Endothelial cell (in vitro differentiated cells): ENCODE measurements at regions not wholly inside any gene's neighbourhood (a gene's known extent, or its start where the extent isn't known, plus 50 kb on each side); places are given as distances from the start of the nearest gene placed in this dataset.

ENCODE experiments used
- DNase-seq: peaks from one replicate; pipeline ENCODE4 v3.0.0; 2021; ENCODE audit warnings: low spot score
- H3K27ac Mint-ChIP-seq: one replicate; pipeline ENCODE4 v1.8.0; 2021; ENCODE audit warnings: mixed read lengths, inconsistent platforms; ENCODE audit not compliant: unreplicated experiment
- H3K27me3 Mint-ChIP-seq: one replicate; pipeline ENCODE4 v1.8.0; 2021; ENCODE audit warnings: mild to moderate bottlenecking, moderate library complexity, mixed read lengths, inconsistent platforms; ENCODE audit not compliant: unreplicated experiment
- H3K36me3 Mint-ChIP-seq: one replicate; pipeline ENCODE4 v1.8.0; 2021; ENCODE audit warnings: mild to moderate bottlenecking, low read depth, mixed read lengths, inconsistent platforms; ENCODE audit not compliant: unreplicated experiment
- H3K4me1 Mint-ChIP-seq: one replicate; pipeline ENCODE4 v1.8.0; 2021; ENCODE audit warnings: mild to moderate bottlenecking, mixed read lengths, inconsistent platforms; ENCODE audit not compliant: unreplicated experiment
- H3K4me3 Mint-ChIP-seq: one replicate; pipeline ENCODE4 v1.8.0; 2021; ENCODE audit warnings: mild to moderate bottlenecking, mixed read lengths, inconsistent platforms; ENCODE audit not compliant: unreplicated experiment
- H3K9me3 Mint-ChIP-seq: one replicate; pipeline ENCODE4 v1.8.0; 2021; ENCODE audit warnings: mixed read lengths, inconsistent platforms; ENCODE audit not compliant: unreplicated experiment
- CTCF ChIP-seq: fragments of 200-600 bp; sonication (generic); IDR thresholded peaks from one replicate; pipeline ENCODE4 v1.5.0; 2021; ENCODE audit warnings: antibody characterized with exemption; ENCODE audit not compliant: unreplicated experiment

DNA sequence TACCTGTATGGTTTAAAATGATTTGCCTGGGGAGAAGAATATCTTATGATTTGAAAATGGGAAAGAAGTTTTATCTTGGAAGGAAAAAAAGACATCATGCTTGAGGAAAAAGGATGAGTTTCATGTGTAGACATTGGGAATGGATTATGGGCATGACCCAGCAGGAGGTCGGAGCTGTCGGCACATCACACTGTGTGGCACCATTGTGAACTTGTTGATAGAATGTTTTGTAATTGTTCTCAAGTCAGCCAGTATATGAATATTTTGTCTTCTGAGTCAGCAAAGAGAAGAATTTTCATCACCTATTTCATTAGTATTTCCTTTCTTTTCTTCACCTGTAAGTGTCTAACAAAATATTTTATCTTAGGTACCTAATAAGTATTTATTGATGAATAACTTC, 60.0 kb upstream of the HMGA2 start:
- Mint-ChIP-seq H3K9me3 (no peaks in the 10 kb centered on the region), H3K4me1 (no peaks in the 10 kb centered on the region), H3K27me3 (peaks cover 2% of the 10 kb centered on the region), H3K36me3 (no peaks in the 10 kb centered on the region), H3K27ac (no peak overlapping the region), H3K4me3 (no peak overlapping the region)
- no peak for TF ChIP-seq CTCF
- DNase-seq: no peak

DNA sequence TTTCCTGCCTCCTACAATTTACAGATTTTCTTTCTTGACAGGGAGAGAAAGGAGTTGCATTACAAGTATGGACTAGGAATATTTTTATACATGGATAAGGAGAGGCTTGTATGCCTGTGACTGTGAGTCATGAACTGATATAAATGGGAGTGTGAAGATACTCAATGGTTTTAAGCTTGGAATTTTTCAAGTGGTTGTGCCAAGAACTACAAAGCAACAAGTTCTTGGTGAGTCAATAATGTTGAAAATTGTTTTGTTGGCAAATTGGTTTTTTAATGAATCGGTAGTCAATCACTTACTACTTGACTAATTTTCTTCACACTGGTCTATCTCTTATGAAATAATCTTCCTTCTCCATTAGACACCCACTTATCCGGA, 58.9 kb upstream of the HMGA2 start:
- Mint-ChIP-seq H3K4me1 (no peaks in the 10 kb centered on the region), H3K4me3 (no peak overlapping the region), H3K36me3 (no peaks in the 10 kb centered on the region), H3K27ac (no peak overlapping the region), H3K27me3 (peaks cover 3% of the 10 kb centered on the region), H3K9me3 (no peaks in the 10 kb centered on the region)
- DNase-seq: no peak
- TF ChIP-seq CTCF: no peak

GRCh38 chr12:65769880-65770279, 54.4 kb upstream of the HMGA2 start:
- no peak for DNase-seq
- no peaks in the 10 kb centered on the region for H3K9me3 Mint-ChIP-seq
- peaks cover 5% of the 10 kb centered on the region for H3K27me3 Mint-ChIP-seq
- H3K4me1 Mint-ChIP-seq: no peaks in the 10 kb centered on the region
- no peak overlapping the region for H3K27ac Mint-ChIP-seq
- no peaks in the 10 kb centered on the region for H3K36me3 Mint-ChIP-seq
- no peak for TF ChIP-seq CTCF
- no peak overlapping the region for H3K4me3 Mint-ChIP-seq
